K562 (cell line): ENCODE measurements at regions not wholly inside any gene's neighbourhood (a gene's known extent, or its start where the extent isn't known, plus 50 kb on each side); places are given as distances from the start of the nearest gene placed in this dataset.
A peak's percentile ranks its signal among the peaks of the same experiment; 100 is the strongest.

Experiments used
- ATAC-seq: fragments of 200-7000 bp; cut with Tn5 transposase; 3 replicates; pipeline ENCODE4 v1.9.1; 2020; ENCODE audit warnings: moderate library complexity
- BruUV-seq: library from RNA; stranded (reverse); fragments of 400-500 nt; replicated peaks from 2 replicates; lab custom pipeline; 2021; lab: Mats Ljungman, UMichigan
- CTCF ChIA-PET: fragments of 300-600 bp; formaldehyde crosslinking; extraction: SDS; loops from one replicate; lab custom pipeline; 2021; ENCODE audit warnings: low intra/inter-chr PET ratio; lab: Yijun Ruan, JAX
- POLR2A ChIA-PET: fragments of 300-600, 350-650 bp; sonication (Branson Sonifier 250); formaldehyde crosslinking; extraction: SDS; loops from one replicate; lab custom pipeline; 2021; ENCODE audit warnings: antibody characterized with exemption, inconsistent platforms; lab: Yijun Ruan, JAX
- DNase-seq, 4 experiments: peaks; one replicate each; pipeline versions ENCODE4 v3.0.0 to v3.0.0-alpha.2; 2011 to 2018; ENCODE audit warnings: low spot score in 3 of 4, mixed read lengths in 3 of 4; ENCODE audit errors: extremely low read depth in 1 of 4
- FAIRE-seq: peaks from 2 replicates; lab custom pipeline; 2011; peaks lifted over from hg19 to GRCh38; lab: Jason Lieb, UNC
- H2AFZ ChIP-seq: 2 replicates; pipeline ENCODE4 v1.6.0; 2011; ENCODE audit warnings: low read depth, low read length, control low read depth, inconsistent platforms
- H3K27ac ChIP-seq: fragments of 200-600 bp; 3 replicates; pipeline ENCODE4 v1.8.0; 2011; ENCODE audit warnings: low read depth, mild to moderate bottlenecking, control low read depth, inconsistent platforms, low read length, moderate library complexity, mixed read lengths; ENCODE audit errors: extremely low read depth
- H3K27me3 ChIP-seq, 2 experiments: fragments of 300-600 bp in 1 of 2; 2 replicates in 1 of 2; 3 replicates in 1 of 2; pipeline versions ENCODE4 v1.6.0 to v1.8.0; 2011; ENCODE audit warnings: inconsistent platforms in 2 of 2, low read length in 2 of 2, mild to moderate bottlenecking in 1 of 2, mixed read lengths in 1 of 2, moderate library complexity in 1 of 2; ENCODE audit not compliant: control insufficient read depth in 2 of 2, insufficient read depth in 2 of 2
- H3K36me3 ChIP-seq: fragments of 300-600 bp; 3 replicates; pipeline ENCODE4 v1.8.0; 2011; ENCODE audit warnings: mild to moderate bottlenecking, low read length, inconsistent platforms; ENCODE audit not compliant: control insufficient read depth, insufficient read depth
- H3K4me1 ChIP-seq, 2 experiments: fragments of 200-600 bp in 1 of 2; replicated peaks in 1 of 2; 2 replicates in 1 of 2; 3 replicates in 1 of 2; pipeline versions ENCODE4 v1.5.1 to v1.8.0; 2011; ENCODE audit warnings: inconsistent platforms in 2 of 2, low read length in 2 of 2, mild to moderate bottlenecking in 1 of 2, mixed read lengths in 1 of 2, moderate library complexity in 1 of 2; ENCODE audit not compliant: control insufficient read depth in 2 of 2, insufficient read depth in 2 of 2
- H3K4me2 ChIP-seq: 2 replicates; pipeline ENCODE4 v1.6.1; 2011; ENCODE audit warnings: low read length, control low read depth, inconsistent platforms, mixed read lengths; ENCODE audit not compliant: insufficient read depth
- H3K4me3 ChIP-seq: fragments of 200-600 bp; sonication (generic), shearing (Covaris generic); 2 replicates; pipeline ENCODE4 v1.5.1; 2016; ENCODE audit warnings: control low read depth, inconsistent platforms
- H3K79me2 ChIP-seq: fragments of 200-600 bp; 3 replicates; pipeline ENCODE4 v1.8.0; 2011; ENCODE audit warnings: low read length, inconsistent platforms; ENCODE audit not compliant: control insufficient read depth, insufficient read depth
- H3K9ac ChIP-seq, 2 experiments: 2 replicates each; pipeline versions ENCODE4 v1.6.0 to v1.6.1; 2011; ENCODE audit warnings: low read depth in 2 of 2, low read length in 2 of 2, control low read depth in 1 of 2, inconsistent platforms in 1 of 2, mild to moderate bottlenecking in 1 of 2, mixed read lengths in 1 of 2; ENCODE audit not compliant: insufficient read depth in 1 of 2
- H3K9me1 ChIP-seq: one replicate; pipeline ENCODE4 v1.6.0; 2011; ENCODE audit warnings: inconsistent platforms, mild to moderate bottlenecking, low read length, moderate library complexity; ENCODE audit not compliant: control insufficient read depth, insufficient read depth
- H3K9me3 ChIP-seq: replicated peaks from 2 replicates; pipeline ENCODE4 v1.5.1; 2011; ENCODE audit warnings: low read depth, low read length, inconsistent platforms; ENCODE audit not compliant: control insufficient read depth, insufficient read depth
- H4K20me1 ChIP-seq: replicated peaks from 2 replicates; pipeline ENCODE4 v1.6.1; 2011; ENCODE audit warnings: low read length, inconsistent platforms, mixed read lengths; ENCODE audit not compliant: control insufficient read depth, insufficient read depth
- BRCA1 ChIP-seq, 2 experiments: fragments of 450-650 bp in 1 of 2; sonication (generic) in 1 of 2; formaldehyde crosslinking in 1 of 2; IDR thresholded peaks; 2 replicates each; pipeline versions ENCODE4 v1.5.0 to v1.6.1; 2017 to 2020; ENCODE audit warnings: mild to moderate bottlenecking in 1 of 2, missing genetic modification reagents in 1 of 2
- ELF4 ChIP-seq: fragments of 450-650 bp; formaldehyde crosslinking; IDR thresholded peaks from 2 replicates; pipeline ENCODE4 v1.4.0; 2022; ENCODE audit warnings: missing genetic modification characterization
- GATA2 ChIP-seq: sonication (generic); formaldehyde crosslinking; IDR thresholded peaks from 2 replicates; pipeline ENCODE4 v1.4.0; 2020; ENCODE audit warnings: mild to moderate bottlenecking, missing genetic modification reagents
- KLF10 ChIP-seq: fragments of 250-450 bp; sonication (Bioruptor Pico); IDR thresholded peaks from 2 replicates; pipeline ENCODE4 v1.6.1; 2021; ENCODE audit warnings: matching md5 sums
- NFATC3 ChIP-seq: fragments of 450-650 bp; IDR thresholded peaks from 2 replicates; pipeline ENCODE4 v1.6.1; 2017; ENCODE audit warnings: mild to moderate bottlenecking
- PHF20 ChIP-seq: fragments of 450-650 bp; IDR thresholded peaks from 2 replicates; pipeline ENCODE4 v1.6.1; 2018; ENCODE audit not compliant: partially characterized antibody
- PYGO2 ChIP-seq: fragments of 450-650 bp; IDR thresholded peaks from 2 replicates; pipeline ENCODE4 v1.6.1; 2016; ENCODE audit warnings: mild to moderate bottlenecking, missing genetic modification characterization, moderate library complexity, missing compliant biosample characterization
- RBM17 ChIP-seq: fragments of 200-400 bp; formaldehyde crosslinking; IDR thresholded peaks from 2 replicates; pipeline ENCODE4 v1.6.1; 2017; ENCODE audit warnings: low read depth, mild to moderate bottlenecking, low read length, borderline replicate concordance
- SOX6 ChIP-seq: fragments of 450-650 bp; IDR thresholded peaks from 2 replicates; pipeline ENCODE4 v1.6.1; 2014; ENCODE audit warnings: mild to moderate bottlenecking
- TEAD1 ChIP-seq, 2 experiments: fragments of 450-650 bp in 1 of 2; sonication (generic) in 1 of 2; formaldehyde crosslinking; IDR thresholded peaks; 2 replicates each; pipeline versions ENCODE4 v1.4.0 to v1.8.0; 2020 to 2022; ENCODE audit warnings: mild to moderate bottlenecking in 2 of 2, missing genetic modification reagents in 1 of 2
- ZNF3 ChIP-seq: fragments of 250-450 bp; sonication (Bioruptor Pico); IDR thresholded peaks from 2 replicates; pipeline ENCODE4 v1.5.0; 2021; ENCODE audit warnings: mild to moderate bottlenecking, moderate library complexity
- ZNF586 ChIP-seq: fragments of 450-650 bp; formaldehyde crosslinking; conservative IDR thresholded peaks from 2 replicates; pipeline ENCODE4 v1.4.0; 2020; ENCODE audit warnings: mild to moderate bottlenecking, moderate library complexity
- WGBS: fragments of 100-300 bp; shearing (Covaris generic); methylation state at CpG from one replicate; pipeline ENCODE4 v1.1.6; 2016; ENCODE audit warnings: low coverage, mixed read lengths; ENCODE audit not compliant: insufficient coverage; ENCODE audit errors: missing lambda C conversion rate; 5-methylcytosine and 5-hydroxymethylcytosine counted together
- in situ Hi-C: fragments of 300-500 bp; cut with MboI; formaldehyde crosslinking; loops from 4 replicates; pipeline ENCODE4 v1.15.0; 2018; ENCODE audit warnings: inconsistent platforms, mixed read lengths
- intact Hi-C: fragments of 100-400 bp; cut with micrococcal nuclease; formaldehyde crosslinking; loops from 2 replicates; pipeline ENCODE4 v1.14.2; 2022
- TF ChIP-seq, protein P1 (sequence below): fragments of 450-650 bp; formaldehyde crosslinking; IDR thresholded peaks from 2 replicates; pipeline ENCODE4 v1.4.0; 2020; ENCODE audit warnings: mild to moderate bottlenecking, moderate library complexity
- TF ChIP-seq, protein P2 (sequence below): sonication (generic); formaldehyde crosslinking; IDR thresholded peaks from 2 replicates; pipeline ENCODE4 v1.8.1; 2022; ENCODE audit warnings: missing genetic modification reagents
- TF ChIP-seq, protein P3 (sequence below): fragments of 250-450 bp; sonication (Bioruptor Pico); IDR thresholded peaks from 2 replicates; pipeline ENCODE4 v1.5.0; 2022; ENCODE audit warnings: mild to moderate bottlenecking
- TF ChIP-seq, protein P4 (sequence below): fragments of 450-650 bp; formaldehyde crosslinking; IDR thresholded peaks from 2 replicates; pipeline ENCODE4 v1.4.0; 2022; ENCODE audit warnings: missing genetic modification characterization

DNA sequence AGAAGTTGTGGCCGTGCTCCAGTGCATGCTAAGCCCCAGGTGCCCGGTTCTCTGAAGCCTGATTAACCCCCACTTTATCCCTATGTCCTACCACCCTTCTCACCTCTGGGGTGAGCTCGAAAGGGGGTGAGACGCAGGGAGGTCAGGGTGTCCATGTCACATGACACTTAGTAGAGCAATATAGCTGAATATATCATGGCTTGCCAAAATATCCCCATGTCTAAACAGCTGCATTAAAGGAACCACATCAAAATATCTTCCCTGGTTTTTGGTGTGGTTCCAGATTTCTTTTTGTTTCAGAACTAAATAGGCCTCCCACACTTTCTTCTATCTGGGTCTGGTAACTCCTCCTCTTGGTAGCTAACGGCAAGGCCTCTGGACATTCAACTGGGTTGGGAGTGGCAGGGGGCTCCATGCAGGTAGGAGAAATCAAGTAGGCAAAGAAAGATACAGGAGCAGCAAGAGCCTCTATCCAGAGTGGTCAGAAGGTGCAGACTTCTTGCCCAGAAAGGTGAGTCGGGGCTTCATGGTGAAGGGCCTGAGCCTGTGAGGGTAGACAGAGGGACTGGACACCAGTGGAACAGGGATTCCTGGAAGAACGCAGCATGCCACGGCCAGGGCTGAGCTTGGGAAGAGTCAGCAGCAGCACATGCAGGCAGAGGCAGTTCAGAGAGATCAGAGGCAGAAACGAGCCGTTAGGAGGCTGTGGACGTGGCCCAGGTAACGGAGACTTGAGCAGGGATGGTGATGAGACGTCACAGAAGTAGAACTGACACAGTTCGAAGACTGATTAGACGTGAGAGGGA lies 202.8 kb upstream of the DIO3 start:
- no peak overlapping the region for H3K4me3 ChIP-seq
- TF ChIP-seq GATA2 (CRISPR knock-in tag): no peak
- no peak for TF ChIP-seq PYGO2 (tag)
- no peak for TF ChIP-seq BRCA1 (IDR thresholded peaks at IDR 0.05)
- no peak for TF ChIP-seq BRCA1 (CRISPR knock-in tag; IDR thresholded peaks at IDR 0.05)
- no peak for TF ChIP-seq KLF10 (CRISPR knock-in tag)
- no peak for TF ChIP-seq SOX6
- TF ChIP-seq NFATC3: no peak
- TF ChIP-seq, protein P1, sequence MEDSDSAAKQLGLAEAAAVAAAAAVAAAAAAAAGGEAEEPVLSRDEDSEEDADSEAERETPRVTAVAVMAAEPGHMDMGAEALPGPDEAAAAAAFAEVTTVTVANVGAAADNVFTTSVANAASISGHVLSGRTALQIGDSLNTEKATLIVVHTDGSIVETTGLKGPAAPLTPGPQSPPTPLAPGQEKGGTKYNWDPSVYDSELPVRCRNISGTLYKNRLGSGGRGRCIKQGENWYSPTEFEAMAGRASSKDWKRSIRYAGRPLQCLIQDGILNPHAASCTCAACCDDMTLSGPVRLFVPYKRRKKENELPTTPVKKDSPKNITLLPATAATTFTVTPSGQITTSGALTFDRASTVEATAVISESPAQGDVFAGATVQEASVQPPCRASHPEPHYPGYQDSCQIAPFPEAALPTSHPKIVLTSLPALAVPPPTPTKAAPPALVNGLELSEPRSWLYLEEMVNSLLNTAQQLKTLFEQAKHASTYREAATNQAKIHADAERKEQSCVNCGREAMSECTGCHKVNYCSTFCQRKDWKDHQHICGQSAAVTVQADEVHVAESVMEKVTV (CRISPR knock-in tag): no peak
- no peak for TF ChIP-seq TEAD1 (CRISPR knock-in tag; IDR thresholded peaks at IDR 0.05)
- TF ChIP-seq, protein P2, sequence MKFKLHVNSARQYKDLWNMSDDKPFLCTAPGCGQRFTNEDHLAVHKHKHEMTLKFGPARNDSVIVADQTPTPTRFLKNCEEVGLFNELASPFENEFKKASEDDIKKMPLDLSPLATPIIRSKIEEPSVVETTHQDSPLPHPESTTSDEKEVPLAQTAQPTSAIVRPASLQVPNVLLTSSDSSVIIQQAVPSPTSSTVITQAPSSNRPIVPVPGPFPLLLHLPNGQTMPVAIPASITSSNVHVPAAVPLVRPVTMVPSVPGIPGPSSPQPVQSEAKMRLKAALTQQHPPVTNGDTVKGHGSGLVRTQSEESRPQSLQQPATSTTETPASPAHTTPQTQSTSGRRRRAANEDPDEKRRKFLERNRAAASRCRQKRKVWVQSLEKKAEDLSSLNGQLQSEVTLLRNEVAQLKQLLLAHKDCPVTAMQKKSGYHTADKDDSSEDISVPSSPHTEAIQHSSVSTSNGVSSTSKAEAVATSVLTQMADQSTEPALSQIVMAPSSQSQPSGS (CRISPR knock-in tag): no peak
- no peak for TF ChIP-seq ZNF586 (CRISPR knock-in tag)
- TF ChIP-seq, protein P3, sequence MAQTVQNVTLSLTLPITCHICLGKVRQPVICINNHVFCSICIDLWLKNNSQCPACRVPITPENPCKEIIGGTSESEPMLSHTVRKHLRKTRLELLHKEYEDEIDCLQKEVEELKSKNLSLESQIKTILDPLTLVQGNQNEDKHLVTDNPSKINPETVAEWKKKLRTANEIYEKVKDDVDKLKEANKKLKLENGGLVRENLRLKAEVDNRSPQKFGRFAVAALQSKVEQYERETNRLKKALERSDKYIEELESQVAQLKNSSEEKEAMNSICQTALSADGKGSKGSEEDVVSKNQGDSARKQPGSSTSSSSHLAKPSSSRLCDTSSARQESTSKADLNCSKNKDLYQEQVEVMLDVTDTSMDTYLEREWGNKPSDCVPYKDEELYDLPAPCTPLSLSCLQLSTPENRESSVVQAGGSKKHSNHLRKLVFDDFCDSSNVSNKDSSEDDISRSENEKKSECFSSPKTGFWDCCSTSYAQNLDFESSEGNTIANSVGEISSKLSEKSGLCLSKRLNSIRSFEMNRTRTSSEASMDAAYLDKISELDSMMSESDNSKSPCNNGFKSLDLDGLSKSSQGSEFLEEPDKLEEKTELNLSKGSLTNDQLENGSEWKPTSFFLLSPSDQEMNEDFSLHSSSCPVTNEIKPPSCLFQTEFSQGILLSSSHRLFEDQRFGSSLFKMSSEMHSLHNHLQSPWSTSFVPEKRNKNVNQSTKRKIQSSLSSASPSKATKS (CRISPR knock-in tag): no peak
- TF ChIP-seq, protein P4, sequence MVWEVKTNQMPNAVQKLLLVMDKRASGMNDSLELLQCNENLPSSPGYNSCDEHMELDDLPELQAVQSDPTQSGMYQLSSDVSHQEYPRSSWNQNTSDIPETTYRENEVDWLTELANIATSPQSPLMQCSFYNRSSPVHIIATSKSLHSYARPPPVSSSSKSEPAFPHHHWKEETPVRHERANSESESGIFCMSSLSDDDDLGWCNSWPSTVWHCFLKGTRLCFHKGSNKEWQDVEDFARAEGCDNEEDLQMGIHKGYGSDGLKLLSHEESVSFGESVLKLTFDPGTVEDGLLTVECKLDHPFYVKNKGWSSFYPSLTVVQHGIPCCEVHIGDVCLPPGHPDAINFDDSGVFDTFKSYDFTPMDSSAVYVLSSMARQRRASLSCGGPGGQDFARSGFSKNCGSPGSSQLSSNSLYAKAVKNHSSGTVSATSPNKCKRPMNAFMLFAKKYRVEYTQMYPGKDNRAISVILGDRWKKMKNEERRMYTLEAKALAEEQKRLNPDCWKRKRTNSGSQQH (CRISPR knock-in tag): no peak
- TF ChIP-seq ELF4 (CRISPR knock-in tag): no peak
- TF ChIP-seq PHF20: no peak
- no peak for TF ChIP-seq ZNF3 (CRISPR knock-in tag)
- no peak for TF ChIP-seq RBM17
- in situ Hi-C loops: no loop called here
- H3K9me1 ChIP-seq: no peaks in the 10 kb centered on the region
- WGBS: 40% methylated on average over 11 of the region's 15 CpGs
- no peaks in the 10 kb centered on the region for H3K36me3 ChIP-seq
- ChIA-PET CTCF (no interaction called here), POLR2A (interaction anchor here (0.6 kb wide), 1 partner anchor 173 kb away, joined by 5 read pairs; no protein-coding TSS in a partner anchor)
- H3K9ac ChIP-seq: no peak overlapping the region
- H3K79me2 ChIP-seq: no peaks in the 10 kb centered on the region
- H3K4me2 ChIP-seq: no peak overlapping the region
- peaks cover 18 to 25% of the 10 kb centered on the region in 2 experiments; a peak in 4 of 5 replicates for H3K4me1 ChIP-seq
- BruUV-seq: no TSS peak
- DNase-seq (no peak), FAIRE-seq (no peak), ATAC-seq (no peak)
- peaks cover 0 to 6% of the 10 kb centered on the region in 2 experiments; a peak in 2 of 5 replicates for H3K27me3 ChIP-seq
- no peak overlapping the region for H3K27ac ChIP-seq
- H4K20me1 ChIP-seq: no peaks in the 10 kb centered on the region
- H2AFZ ChIP-seq: 0 out of 2 replicates have a peak overlapping the region, but pooled peaks have one; percentile 78
- H3K9me3 ChIP-seq: no peaks in the 10 kb centered on the region; the same call in 1 of the 2 replicates
- intact Hi-C loops: no loop called here
